Panc1 (cell line): ENCODE measurements at regions not wholly inside any gene's neighbourhood (a gene's known extent, or its start where the extent isn't known, plus 50 kb on each side); places are given as distances from the start of the nearest gene placed in this dataset.

Experiments used
- CTCF ChIP-seq: fragments of 450-650 bp; IDR thresholded peaks from 2 replicates; pipeline ENCODE4 v1.5.1; 2017; ENCODE audit warnings: mild to moderate bottlenecking
- REST ChIP-seq, 2 experiments: IDR thresholded peaks; 2 replicates each; pipeline ENCODE4 v1.6.1; 2011 to 2012; ENCODE audit warnings: low read depth in 2 of 2, control low read depth in 1 of 2, low read length in 1 of 2, mild to moderate bottlenecking in 1 of 2, moderate library complexity in 1 of 2; ENCODE audit not compliant: insufficient read depth in 1 of 2
- TCF7L2 ChIP-seq: IDR thresholded peaks from 2 replicates; pipeline ENCODE4 v1.6.1; 2011; ENCODE audit warnings: mild to moderate bottlenecking, low read depth, low read length, inconsistent platforms

- no peak for TF ChIP-seq CTCF
- TF ChIP-seq REST (IDR thresholded peaks at IDR 0.05; ENCODE audit: insufficient read depth in 1 of 2, low read depth in 2 of 2, low read length in 1 of 2): no peak
- TF ChIP-seq TCF7L2: no peak
Measured at GRCh38 chr22:22057617-22058378, 75.2 kb upstream of the TOP3B start.
